ENCODE measurements at regions not wholly inside any gene's neighbourhood (a gene's known extent, or its start where the extent isn't known, plus 50 kb on each side); places are given as distances from the start of the nearest gene placed in this dataset.

DNA sequence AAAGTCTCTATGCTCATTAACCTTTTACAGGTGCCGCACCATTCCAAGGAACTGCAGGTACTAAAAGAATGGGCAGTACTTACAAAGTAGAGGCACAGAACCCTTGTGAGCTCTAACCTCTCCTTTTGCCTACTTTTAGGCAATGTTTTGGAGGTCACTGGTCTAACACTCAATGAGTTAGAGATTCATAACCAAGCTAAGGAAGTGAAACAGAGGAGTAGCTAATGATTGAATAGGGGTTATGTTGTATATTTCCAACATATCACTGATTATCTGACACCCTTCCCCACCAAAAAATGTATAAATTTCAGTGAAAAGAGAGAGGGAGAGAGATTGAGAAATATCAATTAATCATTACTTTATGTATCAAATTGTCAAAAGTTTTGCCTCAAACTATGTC, 269.3 kb downstream of the PCDH7 start:
- TF ChIP-seq, protein P1, sequence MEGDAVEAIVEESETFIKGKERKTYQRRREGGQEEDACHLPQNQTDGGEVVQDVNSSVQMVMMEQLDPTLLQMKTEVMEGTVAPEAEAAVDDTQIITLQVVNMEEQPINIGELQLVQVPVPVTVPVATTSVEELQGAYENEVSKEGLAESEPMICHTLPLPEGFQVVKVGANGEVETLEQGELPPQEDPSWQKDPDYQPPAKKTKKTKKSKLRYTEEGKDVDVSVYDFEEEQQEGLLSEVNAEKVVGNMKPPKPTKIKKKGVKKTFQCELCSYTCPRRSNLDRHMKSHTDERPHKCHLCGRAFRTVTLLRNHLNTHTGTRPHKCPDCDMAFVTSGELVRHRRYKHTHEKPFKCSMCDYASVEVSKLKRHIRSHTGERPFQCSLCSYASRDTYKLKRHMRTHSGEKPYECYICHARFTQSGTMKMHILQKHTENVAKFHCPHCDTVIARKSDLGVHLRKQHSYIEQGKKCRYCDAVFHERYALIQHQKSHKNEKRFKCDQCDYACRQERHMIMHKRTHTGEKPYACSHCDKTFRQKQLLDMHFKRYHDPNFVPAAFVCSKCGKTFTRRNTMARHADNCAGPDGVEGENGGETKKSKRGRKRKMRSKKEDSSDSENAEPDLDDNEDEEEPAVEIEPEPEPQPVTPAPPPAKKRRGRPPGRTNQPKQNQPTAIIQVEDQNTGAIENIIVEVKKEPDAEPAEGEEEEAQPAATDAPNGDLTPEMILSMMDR (IDR thresholded peaks at IDR 0.05), result no peak
- TF ChIP-seq EZH2phosphoT487 (IDR thresholded peaks at IDR 0.05), result no peak

Data from neural progenitor cell (in vitro differentiated cells).